ENCODE measurements at regions not wholly inside any gene's neighbourhood (a gene's known extent, or its start where the extent isn't known, plus 50 kb on each side); places are given as distances from the start of the nearest gene placed in this dataset.

GRCh38 chr5:33282157-33282556 lies 158.6 kb upstream of the TARS1 start:
- no peak for DNase-seq (ENCODE audit: low spot score)
- no peak for TF ChIP-seq CTCF (conservative IDR thresholded peaks at IDR 0.05; ENCODE audit: low read depth)
- CTCF ChIA-PET, result no interaction called here
- no peak overlapping the region for H3K27ac ChIP-seq
- POLR2A ChIA-PET (ENCODE audit: low non-redundant PET), result no interaction called here

- no peak for DNase-seq (ENCODE audit: low spot score)
- POLR2A ChIA-PET (ENCODE audit: low non-redundant PET), result no interaction called here
- CTCF ChIA-PET, result no interaction called here
- TF ChIP-seq CTCF (conservative IDR thresholded peaks at IDR 0.05; ENCODE audit: low read depth), result no peak
- no peak overlapping the region for H3K27ac ChIP-seq
These were observed 158.1 kb upstream of the TARS1 start for GRCh38 chr5:33282696-33283095.

- DNase-seq (ENCODE audit: low spot score), result no peak
- POLR2A ChIA-PET (ENCODE audit: low non-redundant PET), result no interaction called here
- H3K27ac ChIP-seq, result no peak overlapping the region
- no peak for TF ChIP-seq CTCF (conservative IDR thresholded peaks at IDR 0.05; ENCODE audit: low read depth)
- CTCF ChIA-PET, result interaction anchor here (0.6 to 1.2 kb wide), 2 partner anchors 8 to 11 kb away, joined by 3 read pairs; no protein-coding TSS in a partner anchor
These were observed 157.5 kb upstream of the TARS1 start for GRCh38 chr5:33283243-33283642.

GRCh38 chr5:33284681-33285080 lies 156.1 kb upstream of the TARS1 start:
- no peak for DNase-seq (ENCODE audit: low spot score)
- CTCF ChIA-PET, result no interaction called here
- POLR2A ChIA-PET (ENCODE audit: low non-redundant PET), result no interaction called here
- TF ChIP-seq CTCF (conservative IDR thresholded peaks at IDR 0.05; ENCODE audit: low read depth), result no peak
- H3K27ac ChIP-seq, result no peak overlapping the region

- POLR2A ChIA-PET (ENCODE audit: low non-redundant PET), result no interaction called here
- TF ChIP-seq CTCF (conservative IDR thresholded peaks at IDR 0.05; ENCODE audit: low read depth), result no peak
- DNase-seq (ENCODE audit: low spot score), result no peak
- CTCF ChIA-PET, result no interaction called here
- no peak overlapping the region for H3K27ac ChIP-seq
These were observed 153.5 kb upstream of the TARS1 start for GRCh38 chr5:33287242-33287641.

GRCh38 chr5:33291216-33292000 lies 149.4 kb upstream of the TARS1 start:
- H3K27ac ChIP-seq, result no peak overlapping the region
- ChIA-PET POLR2A (ENCODE audit: low non-redundant PET) (no interaction called here), CTCF (interaction anchor here (0.5 kb wide), 1 partner anchor 453 kb away, joined by 3 read pairs; no protein-coding TSS in a partner anchor)
- TF ChIP-seq CTCF (conservative IDR thresholded peaks at IDR 0.05; ENCODE audit: low read depth), result no peak
- no peak for DNase-seq (ENCODE audit: low spot score)

Data from RWPE1 (cell line).